Activated CD8-positive, alpha-beta T cell treated with anti-CD3 and anti-CD28 coated beads for 36 hours (primary cell): ENCODE measurements at regions not wholly inside any gene's neighbourhood (a gene's known extent, or its start where the extent isn't known, plus 50 kb on each side); places are given as distances from the start of the nearest gene placed in this dataset.

Source experiments
- ATAC-seq: fragments of 200-7000 bp; cut with Tn5 transposase; one replicate; pipeline ENCODE4 v1.10.0; 2021; ENCODE audit warnings: mild to moderate bottlenecking, moderate library complexity
- CTCF ChIA-PET: fragments of 350-600 bp; sonication (Branson Sonifier 250); formaldehyde crosslinking; loops from one replicate; lab custom pipeline; 2021; ENCODE audit warnings: antibody characterized with exemption; lab: Charles Lee
- POLR2A ChIA-PET: fragments of 350-600 bp; sonication (Branson Sonifier 250); formaldehyde crosslinking; loops from one replicate; lab custom pipeline; 2021; ENCODE audit warnings: antibody characterized with exemption; lab: Charles Lee
- DNase-seq: peaks from one replicate; pipeline ENCODE4 v3.0.0-alpha.2; 2020
- H3K27ac Mint-ChIP-seq: one replicate; pipeline ENCODE4 v1.8.0; 2021; ENCODE audit warnings: mild to moderate bottlenecking, mixed read lengths
- H3K27me3 Mint-ChIP-seq: one replicate; pipeline ENCODE4 v1.8.0; 2021; ENCODE audit warnings: mixed read lengths
- H3K36me3 Mint-ChIP-seq: one replicate; pipeline ENCODE4 v1.8.0; 2021; ENCODE audit warnings: low read depth, mixed read lengths
- H3K4me1 Mint-ChIP-seq: one replicate; pipeline ENCODE4 v1.8.0; 2021; ENCODE audit warnings: low read depth, mixed read lengths
- H3K4me3 Mint-ChIP-seq: one replicate; pipeline ENCODE4 v1.8.0; 2021; ENCODE audit warnings: mild to moderate bottlenecking, moderate library complexity, mixed read lengths
- H3K9me3 Mint-ChIP-seq: one replicate; pipeline ENCODE4 v1.8.0; 2021; ENCODE audit warnings: mixed read lengths
- intact Hi-C: fragments of 100-400 bp; cut with micrococcal nuclease; formaldehyde crosslinking; loops from one replicate; pipeline ENCODE4 v1.10.0; 2022
- TF ChIP-seq, protein P1 (sequence below): fragments of 200-600 bp; IDR thresholded peaks from one replicate; pipeline ENCODE4 v1.8.0; 2022; ENCODE audit warnings: antibody characterized with exemption, mild to moderate bottlenecking

DNA sequence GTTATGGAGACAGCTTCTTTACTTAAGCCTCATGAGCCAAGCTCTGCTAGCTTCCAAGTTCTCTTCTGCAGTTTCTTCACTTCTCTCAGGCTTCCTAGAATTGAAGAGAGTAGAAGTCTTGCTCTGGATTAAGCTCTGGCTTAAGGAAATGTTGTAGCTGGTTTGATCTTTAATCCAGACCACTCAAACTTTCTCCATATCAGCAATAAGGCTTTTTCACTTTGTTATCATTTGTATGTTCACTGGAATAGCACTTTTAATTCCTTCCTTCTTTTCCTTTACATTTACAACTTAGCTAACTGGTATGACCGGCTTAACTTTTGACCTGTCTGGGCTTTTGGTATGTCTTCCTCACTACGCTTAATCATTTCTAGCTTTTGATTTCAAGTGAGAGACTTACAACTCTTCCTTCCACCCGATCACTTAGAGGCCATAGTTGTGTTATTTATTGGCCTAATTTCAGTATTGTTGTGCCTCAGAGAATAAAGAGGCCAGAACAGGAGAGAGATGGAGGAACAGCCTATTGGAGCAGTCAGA is 236.6 kb upstream of the BMP2 start:
- Mint-ChIP-seq H3K4me3 (no peak overlapping the region), H3K9me3 (no peaks in the 10 kb centered on the region), H3K4me1 (no peaks in the 10 kb centered on the region), H3K36me3 (no peaks in the 10 kb centered on the region), H3K27ac (no peak overlapping the region), H3K27me3 (no peaks in the 10 kb centered on the region)
- ChIA-PET CTCF (no interaction called here), POLR2A (no interaction called here)
- TF ChIP-seq, protein P1, sequence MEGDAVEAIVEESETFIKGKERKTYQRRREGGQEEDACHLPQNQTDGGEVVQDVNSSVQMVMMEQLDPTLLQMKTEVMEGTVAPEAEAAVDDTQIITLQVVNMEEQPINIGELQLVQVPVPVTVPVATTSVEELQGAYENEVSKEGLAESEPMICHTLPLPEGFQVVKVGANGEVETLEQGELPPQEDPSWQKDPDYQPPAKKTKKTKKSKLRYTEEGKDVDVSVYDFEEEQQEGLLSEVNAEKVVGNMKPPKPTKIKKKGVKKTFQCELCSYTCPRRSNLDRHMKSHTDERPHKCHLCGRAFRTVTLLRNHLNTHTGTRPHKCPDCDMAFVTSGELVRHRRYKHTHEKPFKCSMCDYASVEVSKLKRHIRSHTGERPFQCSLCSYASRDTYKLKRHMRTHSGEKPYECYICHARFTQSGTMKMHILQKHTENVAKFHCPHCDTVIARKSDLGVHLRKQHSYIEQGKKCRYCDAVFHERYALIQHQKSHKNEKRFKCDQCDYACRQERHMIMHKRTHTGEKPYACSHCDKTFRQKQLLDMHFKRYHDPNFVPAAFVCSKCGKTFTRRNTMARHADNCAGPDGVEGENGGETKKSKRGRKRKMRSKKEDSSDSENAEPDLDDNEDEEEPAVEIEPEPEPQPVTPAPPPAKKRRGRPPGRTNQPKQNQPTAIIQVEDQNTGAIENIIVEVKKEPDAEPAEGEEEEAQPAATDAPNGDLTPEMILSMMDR, result no peak
- DNase-seq (no peak), ATAC-seq (no peak)
- intact Hi-C loops, result no loop called here

DNA sequence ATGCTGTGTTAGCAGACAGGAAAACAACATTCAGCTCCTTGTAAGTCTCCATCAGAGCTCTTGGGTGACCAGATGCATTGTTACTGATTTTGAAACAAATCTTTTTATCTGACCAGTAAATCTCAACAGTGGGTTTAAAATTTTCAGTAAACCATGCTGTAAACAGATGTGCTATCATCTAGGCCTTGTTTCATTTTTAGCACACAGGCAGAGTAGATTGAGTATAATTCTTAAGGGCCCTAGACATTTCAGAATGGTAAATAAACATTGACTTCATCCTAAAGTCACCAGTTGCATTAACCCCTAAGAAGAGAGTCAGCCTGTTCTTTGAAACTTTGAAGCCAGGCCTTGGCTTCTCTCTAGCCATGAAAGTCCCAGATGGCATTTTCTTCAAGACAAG is 237.2 kb upstream of the BMP2 start:
- ChIA-PET CTCF (no interaction called here), POLR2A (no interaction called here)
- DNase-seq (no peak), ATAC-seq (no peak)
- Mint-ChIP-seq H3K9me3 (no peaks in the 10 kb centered on the region), H3K27me3 (no peaks in the 10 kb centered on the region), H3K36me3 (no peaks in the 10 kb centered on the region), H3K4me1 (no peaks in the 10 kb centered on the region), H3K4me3 (no peak overlapping the region), H3K27ac (no peak overlapping the region)
- TF ChIP-seq, protein P1, result no peak
- intact Hi-C loops, result no loop called here

DNA sequence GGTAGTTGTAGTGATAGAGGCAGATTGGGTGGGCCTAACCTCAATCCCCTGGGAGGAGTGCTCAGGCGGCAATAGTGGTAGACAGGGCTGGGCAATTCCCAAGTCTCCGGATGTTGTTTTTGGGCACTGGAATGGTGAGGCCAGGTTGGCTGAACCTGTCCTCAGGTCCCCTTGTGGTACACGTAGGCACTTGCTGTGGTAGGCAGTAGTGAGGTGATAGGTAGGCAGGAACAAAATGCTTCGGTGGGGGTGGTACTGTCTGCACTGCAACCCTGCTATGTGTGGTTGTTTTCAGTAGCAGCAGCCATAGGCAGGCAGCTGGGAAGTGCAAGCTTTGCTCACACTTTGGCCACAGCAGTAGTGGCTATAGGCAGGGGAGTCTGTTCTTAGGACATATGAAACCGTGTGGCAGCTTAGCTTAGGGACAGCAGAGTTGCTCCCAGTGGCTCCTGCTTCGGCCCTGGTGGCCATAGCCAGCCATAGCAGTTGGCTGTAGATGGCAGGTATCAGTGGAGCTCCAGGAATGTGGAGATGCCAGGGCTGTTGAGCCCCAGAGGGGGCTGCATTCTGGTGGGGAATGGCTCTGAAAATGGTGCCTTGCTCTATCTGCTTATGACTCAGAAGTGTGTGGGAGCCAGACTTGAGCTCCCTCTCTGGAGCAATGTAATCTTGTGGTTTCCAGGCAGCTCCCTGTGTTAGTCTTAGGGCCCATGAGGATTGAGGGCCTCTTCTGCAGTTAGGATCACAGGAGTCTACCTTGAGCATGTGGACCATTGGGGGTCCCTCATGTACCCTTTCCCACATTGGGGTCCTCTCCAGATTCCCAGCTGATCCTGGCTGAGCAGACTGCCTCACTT is 241.8 kb upstream of the BMP2 start:
- Mint-ChIP-seq H3K4me3 (no peak overlapping the region), H3K27ac (no peak overlapping the region), H3K36me3 (no peaks in the 10 kb centered on the region), H3K27me3 (no peaks in the 10 kb centered on the region), H3K9me3 (peaks cover 16% of the 10 kb centered on the region), H3K4me1 (no peaks in the 10 kb centered on the region)
- ChIA-PET POLR2A (no interaction called here), CTCF (no interaction called here)
- no peak for ATAC-seq
- no peak for DNase-seq
- TF ChIP-seq, protein P1, result no peak
- intact Hi-C loops, result no loop called here

DNA sequence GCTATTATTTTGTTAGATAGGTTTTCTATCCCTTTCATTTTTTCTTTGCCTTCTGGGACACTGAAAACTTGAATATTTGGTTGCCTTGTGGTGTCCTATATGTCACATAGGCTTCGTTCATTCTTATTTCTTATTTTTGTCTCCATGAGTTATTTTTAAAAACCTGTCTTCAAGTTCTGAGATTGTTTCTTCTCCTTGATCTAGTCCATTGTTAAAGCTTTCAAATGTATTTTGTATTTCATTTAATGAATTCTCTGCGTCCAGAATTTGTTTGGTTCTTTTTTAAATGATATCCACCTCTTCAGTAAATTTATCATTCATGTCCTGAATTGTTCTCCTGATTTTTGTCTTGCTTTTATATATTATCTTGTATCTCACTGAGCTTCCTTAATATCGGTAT is 243.2 kb upstream of the BMP2 start:
- H3K27ac Mint-ChIP-seq, result no peak overlapping the region
- TF ChIP-seq, protein P1, result no peak
- no peak overlapping the region for H3K4me3 Mint-ChIP-seq
- intact Hi-C loops, result no loop called here
- H3K4me1 Mint-ChIP-seq, result no peaks in the 10 kb centered on the region
- DNase-seq (no peak), ATAC-seq (no peak)
- H3K36me3 Mint-ChIP-seq, result no peaks in the 10 kb centered on the region
- no peaks in the 10 kb centered on the region for H3K27me3 Mint-ChIP-seq
- ChIA-PET CTCF (no interaction called here), POLR2A (no interaction called here)
- peaks cover 19% of the 10 kb centered on the region for H3K9me3 Mint-ChIP-seq

DNA sequence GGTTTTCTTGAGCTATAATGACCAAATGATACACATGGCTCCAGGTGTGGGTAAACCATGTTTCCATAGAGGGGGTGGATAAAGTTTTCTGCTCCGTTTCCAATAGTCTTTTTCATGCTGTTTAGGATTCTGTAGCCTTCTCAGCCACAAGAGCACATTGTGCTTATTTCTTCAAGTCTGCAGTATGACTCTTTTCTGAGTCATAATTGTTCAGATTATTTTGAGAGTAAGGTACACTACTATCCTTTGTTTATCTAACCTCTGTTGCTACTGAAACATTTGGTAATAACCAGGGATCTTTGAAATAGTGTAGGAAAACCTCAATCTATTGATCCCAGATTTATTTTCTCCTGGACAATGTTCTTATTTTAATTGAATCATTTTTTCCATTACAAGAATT is 247.9 kb upstream of the BMP2 start:
- Mint-ChIP-seq H3K27ac (no peak overlapping the region), H3K4me3 (no peak overlapping the region), H3K36me3 (no peaks in the 10 kb centered on the region), H3K27me3 (no peaks in the 10 kb centered on the region), H3K4me1 (no peaks in the 10 kb centered on the region), H3K9me3 (peaks cover 12% of the 10 kb centered on the region)
- DNase-seq (no peak), ATAC-seq (no peak)
- TF ChIP-seq, protein P1, result no peak
- ChIA-PET CTCF (no interaction called here), POLR2A (no interaction called here)
- intact Hi-C loops, result no loop called here
